Astrocyte (in vitro differentiated cells and primary cell): ENCODE measurements at regions not wholly inside any gene's neighbourhood (a gene's known extent, or its start where the extent isn't known, plus 50 kb on each side); places are given as distances from the start of the nearest gene placed in this dataset.

ENCODE experiments used
- DNase-seq: peaks from one replicate; pipeline ENCODE4 v3.0.0-alpha.2; 2010; ENCODE audit warnings: low read depth
- FAIRE-seq: peaks from 2 replicates; lab custom pipeline; 2011; peaks lifted over from hg19 to GRCh38; lab: Jason Lieb, UNC
- H2AFZ ChIP-seq: 2 replicates; pipeline ENCODE4 v1.6.0; 2012; ENCODE audit warnings: low read depth, low read length, inconsistent platforms
- H3K27ac ChIP-seq: 2 replicates; pipeline ENCODE4 v1.5.1; 2011; ENCODE audit warnings: low read depth, low read length, inconsistent platforms
- H3K27me3 ChIP-seq: 2 replicates; pipeline ENCODE4 v1.6.0; 2011; ENCODE audit warnings: low read length, inconsistent platforms; ENCODE audit not compliant: insufficient read depth
- H3K36me3 ChIP-seq: 2 replicates; pipeline ENCODE4 v1.5.1; 2011; ENCODE audit warnings: low read length, inconsistent platforms; ENCODE audit not compliant: insufficient read depth
- H3K4me1 ChIP-seq: 2 replicates; pipeline ENCODE4 v1.5.1; 2011; ENCODE audit warnings: low read length, inconsistent platforms; ENCODE audit not compliant: insufficient read depth
- H3K4me2 ChIP-seq: 2 replicates; pipeline ENCODE4 v1.6.0; 2012; ENCODE audit warnings: low read length, inconsistent platforms
- H3K4me3 ChIP-seq: 2 replicates; pipeline ENCODE4 v1.5.1; 2011; ENCODE audit warnings: low read depth, mild to moderate bottlenecking, low read length, inconsistent platforms; ENCODE audit not compliant: insufficient read depth
- H3K79me2 ChIP-seq: 2 replicates; pipeline ENCODE4 v1.6.0; 2012; ENCODE audit warnings: mild to moderate bottlenecking, low read length, inconsistent platforms; ENCODE audit not compliant: insufficient read depth
- H3K9ac ChIP-seq: 2 replicates; pipeline ENCODE4 v1.6.0; 2012; ENCODE audit warnings: mild to moderate bottlenecking, low read length, inconsistent platforms
- H3K9me3 ChIP-seq: 2 replicates; pipeline ENCODE4 v1.5.1; 2012; ENCODE audit warnings: low read depth, mild to moderate bottlenecking, low read length, inconsistent platforms; ENCODE audit not compliant: insufficient read depth
- H4K20me1 ChIP-seq: 2 replicates; pipeline ENCODE4 v1.6.0; 2012; ENCODE audit warnings: low read length, inconsistent platforms; ENCODE audit not compliant: insufficient read depth
- H3K27ac Mint-ChIP-seq: one replicate; pipeline ENCODE4 v1.8.0; 2021; ENCODE audit warnings: mild to moderate bottlenecking, mixed read lengths; ENCODE audit not compliant: unreplicated experiment
- H3K27me3 Mint-ChIP-seq: one replicate; pipeline ENCODE4 v1.8.0; 2021; ENCODE audit warnings: low read depth, mixed read lengths; ENCODE audit not compliant: unreplicated experiment
- H3K36me3 Mint-ChIP-seq: one replicate; pipeline ENCODE4 v1.8.0; 2021; ENCODE audit warnings: low read depth, mixed read lengths; ENCODE audit not compliant: unreplicated experiment
- H3K4me1 Mint-ChIP-seq: one replicate; pipeline ENCODE4 v1.8.0; 2021; ENCODE audit warnings: low read depth, mixed read lengths; ENCODE audit not compliant: unreplicated experiment
- H3K4me3 Mint-ChIP-seq: one replicate; pipeline ENCODE4 v1.8.0; 2021; ENCODE audit warnings: mild to moderate bottlenecking, moderate library complexity, mixed read lengths; ENCODE audit not compliant: unreplicated experiment
- H3K9me3 Mint-ChIP-seq: one replicate; pipeline ENCODE4 v1.8.0; 2021; ENCODE audit warnings: mild to moderate bottlenecking, mixed read lengths; ENCODE audit not compliant: unreplicated experiment
- CTCF ChIP-seq: IDR thresholded peaks from 2 replicates; pipeline ENCODE4 v1.5.1; 2011; ENCODE audit warnings: low read depth, mild to moderate bottlenecking, inconsistent platforms, low read length, moderate library complexity; ENCODE audit not compliant: insufficient read depth
- EZH2 ChIP-seq: IDR thresholded peaks from 2 replicates; pipeline ENCODE4 v1.6.1; 2012; ENCODE audit warnings: mild to moderate bottlenecking, low read length, inconsistent platforms; ENCODE audit not compliant: insufficient read depth

- H3K9ac ChIP-seq = no peak overlapping the region
- H3K27ac ChIP-seq = no peak overlapping the region
- TF ChIP-seq EZH2 (no peak), CTCF (no peak)
- Mint-ChIP-seq H3K4me1 (peaks cover 3% of the 10 kb centered on the region), H3K27ac (no peak overlapping the region), H3K36me3 (peaks cover 21% of the 10 kb centered on the region), H3K4me3 (no peak overlapping the region), H3K9me3 (peaks cover 8% of the 10 kb centered on the region), H3K27me3 (peaks cover 42% of the 10 kb centered on the region)
- H4K20me1 ChIP-seq = no peaks in the 10 kb centered on the region
- peak; percentile 41 for DNase-seq
- no peaks in the 10 kb centered on the region for H3K36me3 ChIP-seq
- no peaks in the 10 kb centered on the region for H3K4me1 ChIP-seq
- peak overlapping the region; percentile 52 for H3K4me2 ChIP-seq
- no peaks in the 10 kb centered on the region for H3K9me3 ChIP-seq
- peaks cover 3% of the 10 kb centered on the region for H3K27me3 ChIP-seq
- H3K79me2 ChIP-seq = no peaks in the 10 kb centered on the region
- no peak for FAIRE-seq
- H2AFZ ChIP-seq = no peak overlapping the region
- H3K4me3 ChIP-seq = no peak overlapping the region
Observed at GRCh38 chr1:38114241-38115026, 67.8 kb upstream of the POU3F1 start.

GRCh38 chr1:38113159-38113666, 66.6 kb upstream of the POU3F1 start:
- H2AFZ ChIP-seq = no peak overlapping the region
- H3K36me3 ChIP-seq = no peaks in the 10 kb centered on the region
- H3K27ac Mint-ChIP-seq = no peak overlapping the region
- peaks cover 33% of the 10 kb centered on the region for H3K27me3 Mint-ChIP-seq
- no peak overlapping the region for H3K4me3 ChIP-seq
- no peak for TF ChIP-seq EZH2
- TF ChIP-seq CTCF = no peak
- no peaks in the 10 kb centered on the region for H3K9me3 ChIP-seq
- FAIRE-seq (no peak), DNase-seq (no peak)
- no peak overlapping the region for H3K9ac ChIP-seq
- no peaks in the 10 kb centered on the region for H4K20me1 ChIP-seq
- no peak overlapping the region for H3K4me3 Mint-ChIP-seq
- peaks cover 8% of the 10 kb centered on the region for H3K9me3 Mint-ChIP-seq
- no peak overlapping the region for H3K4me2 ChIP-seq
- H3K27ac ChIP-seq = no peak overlapping the region
- H3K4me1 ChIP-seq = no peaks in the 10 kb centered on the region
- H3K79me2 ChIP-seq = no peaks in the 10 kb centered on the region
- H3K36me3 Mint-ChIP-seq = peaks cover 21% of the 10 kb centered on the region
- no peaks in the 10 kb centered on the region for H3K4me1 Mint-ChIP-seq
- H3K27me3 ChIP-seq = peaks cover 3% of the 10 kb centered on the region

- DNase-seq (no peak), FAIRE-seq (no peak)
- no peaks in the 10 kb centered on the region for H3K9me3 ChIP-seq
- peaks cover 2% of the 10 kb centered on the region for H3K27me3 ChIP-seq
- H3K36me3 ChIP-seq = no peaks in the 10 kb centered on the region
- H3K4me1 Mint-ChIP-seq = no peaks in the 10 kb centered on the region
- no peak overlapping the region for H2AFZ ChIP-seq
- no peak overlapping the region for H3K4me3 Mint-ChIP-seq
- no peaks in the 10 kb centered on the region for H3K79me2 ChIP-seq
- H3K4me2 ChIP-seq = no peak overlapping the region
- H3K27me3 Mint-ChIP-seq = peaks cover 22% of the 10 kb centered on the region
- no peak overlapping the region for H3K27ac Mint-ChIP-seq
- no peak overlapping the region for H3K4me3 ChIP-seq
- peaks cover 8% of the 10 kb centered on the region for H3K9me3 Mint-ChIP-seq
- no peak overlapping the region for H3K27ac ChIP-seq
- H3K9ac ChIP-seq = no peak overlapping the region
- H3K36me3 Mint-ChIP-seq = peaks cover 25% of the 10 kb centered on the region
- H3K4me1 ChIP-seq = no peaks in the 10 kb centered on the region
- H4K20me1 ChIP-seq = no peaks in the 10 kb centered on the region
- TF ChIP-seq EZH2 = no peak
- no peak for TF ChIP-seq CTCF
Observed at GRCh38 chr1:38111589-38111988, 65.0 kb upstream of the POU3F1 start.
